ENCODE measurements at regions not wholly inside any gene's neighbourhood (a gene's known extent, or its start where the extent isn't known, plus 50 kb on each side); places are given as distances from the start of the nearest gene placed in this dataset.

- Histone ChIP-seq H3K9me3 (no peaks in the 10 kb centered on the region), H3K27me3 (no peaks in the 10 kb centered on the region), H3K4me1 (no peaks in the 10 kb centered on the region), H3K27ac (no peak overlapping the region), H3K4me3 (no peak overlapping the region), H3K36me3 (no peaks in the 10 kb centered on the region), H3K9ac (ENCODE audit: low read depth in 2 of 2, low read length in 2 of 2) (no peak overlapping the region)
- no peak for DNase-seq
- intact Hi-C loops (cut with DNase I): no loop called here
- TF ChIP-seq CTCF (IDR thresholded peaks at IDR 0.05): no peak
Measured at GRCh38 chrX:9258421-9259104, 206.3 kb upstream of the TBL1X start.

DNA sequence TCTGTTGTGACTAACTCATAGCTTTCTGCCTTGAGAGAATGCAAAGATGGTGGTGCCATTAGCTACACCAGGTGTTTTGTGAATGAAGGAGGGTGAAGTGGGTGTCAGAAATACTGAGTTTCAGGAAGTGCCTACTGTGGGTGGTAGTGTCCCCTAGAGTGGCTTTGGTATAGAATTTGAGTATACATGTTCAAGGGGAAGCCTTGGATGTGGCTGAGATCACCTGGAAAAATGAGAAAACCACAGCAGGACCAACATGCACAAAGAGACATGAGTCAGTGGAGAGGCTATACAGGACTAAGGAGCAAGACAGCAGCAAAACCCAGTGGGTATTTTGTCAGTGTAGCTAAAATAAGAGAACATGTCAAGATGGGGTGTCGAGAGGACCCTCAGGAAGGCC is 204.3 kb upstream of the TBL1X start:
- no peak overlapping the region for H3K27ac ChIP-seq
- no peak overlapping the region for H3K9ac ChIP-seq (ENCODE audit: low read depth in 2 of 2, low read length in 2 of 2)
- no peak for DNase-seq
- no peaks in the 10 kb centered on the region for H3K4me1 ChIP-seq
- intact Hi-C loops (cut with DNase I): no loop called here
- TF ChIP-seq CTCF (IDR thresholded peaks at IDR 0.05): no peak
- H3K9me3 ChIP-seq: no peaks in the 10 kb centered on the region
- no peaks in the 10 kb centered on the region for H3K36me3 ChIP-seq
- H3K27me3 ChIP-seq: no peaks in the 10 kb centered on the region
- H3K4me3 ChIP-seq: no peak overlapping the region

- Histone ChIP-seq H3K36me3 (no peaks in the 10 kb centered on the region), H3K4me3 (no peak overlapping the region), H3K27me3 (no peaks in the 10 kb centered on the region), H3K27ac (no peak overlapping the region), H3K4me1 (no peaks in the 10 kb centered on the region), H3K9me3 (no peaks in the 10 kb centered on the region), H3K9ac (ENCODE audit: low read depth in 2 of 2, low read length in 2 of 2) (no peak overlapping the region)
- DNase-seq: no peak
- intact Hi-C loops (cut with DNase I): no loop called here
- no peak for TF ChIP-seq CTCF (IDR thresholded peaks at IDR 0.05)
Measured at GRCh38 chrX:9267415-9267814, 197.4 kb upstream of the TBL1X start.

- DNase-seq: no peak
- H3K36me3 ChIP-seq: no peaks in the 10 kb centered on the region
- H3K9ac ChIP-seq (ENCODE audit: low read depth in 2 of 2, low read length in 2 of 2): no peak overlapping the region
- TF ChIP-seq CTCF (IDR thresholded peaks at IDR 0.05): no peak
- H3K27ac ChIP-seq: no peak overlapping the region
- no peak overlapping the region for H3K4me3 ChIP-seq
- H3K4me1 ChIP-seq: no peaks in the 10 kb centered on the region
- H3K9me3 ChIP-seq: no peaks in the 10 kb centered on the region
- intact Hi-C loops (cut with DNase I): no loop called here
- no peaks in the 10 kb centered on the region for H3K27me3 ChIP-seq
Measured at GRCh38 chrX:9269134-9269533, 195.7 kb upstream of the TBL1X start.

- Histone ChIP-seq H3K9me3 (no peaks in the 10 kb centered on the region), H3K4me3 (no peak overlapping the region), H3K36me3 (no peaks in the 10 kb centered on the region), H3K4me1 (no peaks in the 10 kb centered on the region), H3K27ac (no peak overlapping the region), H3K27me3 (no peaks in the 10 kb centered on the region), H3K9ac (ENCODE audit: low read depth in 2 of 2, low read length in 2 of 2) (no peak overlapping the region)
- no peak for TF ChIP-seq CTCF (IDR thresholded peaks at IDR 0.05)
- no peak for DNase-seq
- intact Hi-C loops (cut with DNase I): no loop called here
Measured at GRCh38 chrX:9271789-9272525, 192.9 kb upstream of the TBL1X start.
